ENCODE measurements at regions not wholly inside any gene's neighbourhood (a gene's known extent, or its start where the extent isn't known, plus 50 kb on each side); places are given as distances from the start of the nearest gene placed in this dataset.
A peak's percentile ranks its signal among the peaks of the same experiment; 100 is the strongest.

DNA sequence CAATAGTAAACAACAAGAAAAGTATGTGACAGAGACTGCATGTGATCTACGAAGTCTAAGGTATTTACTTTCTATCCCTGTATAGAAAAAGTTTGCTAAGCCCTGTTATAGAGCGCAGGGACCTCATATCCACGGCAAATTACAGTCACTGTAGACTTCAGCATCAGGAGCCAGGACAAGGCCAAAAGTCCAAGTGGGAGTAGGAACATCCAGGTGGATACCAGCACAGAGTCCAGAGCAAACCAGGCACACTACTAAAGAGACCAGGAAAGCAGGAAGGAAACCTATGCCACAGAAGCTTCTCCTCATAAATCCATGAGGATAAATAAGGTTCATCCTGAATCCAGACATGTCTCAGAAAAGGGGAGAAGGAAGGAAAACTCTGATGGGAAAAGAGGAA is 342.2 kb upstream of the HTR2A start:
- FAIRE-seq (no peak), DNase-seq (ENCODE audit: insufficient read length, low spot score) (no peak)
- TF ChIP-seq POLR2A (IDR thresholded peaks at IDR 0.05; ENCODE audit: low read depth, low read length) (no peak), SPI1 (IDR thresholded peaks at IDR 0.05; ENCODE audit: low read depth, low read length) (no peak), PAX5 (IDR thresholded peaks at IDR 0.05; ENCODE audit: insufficient read depth, low read length, severe bottlenecking) (no peak), POU2F2 (IDR thresholded peaks at IDR 0.05; ENCODE audit: low read depth, low read length) (no peak), POLR2AphosphoS5 (IDR thresholded peaks at IDR 0.05; ENCODE audit: low read depth, low read length) (no peak), TAF1 (IDR thresholded peaks at IDR 0.05; ENCODE audit: low read depth, low read length) (no peak)

DNA sequence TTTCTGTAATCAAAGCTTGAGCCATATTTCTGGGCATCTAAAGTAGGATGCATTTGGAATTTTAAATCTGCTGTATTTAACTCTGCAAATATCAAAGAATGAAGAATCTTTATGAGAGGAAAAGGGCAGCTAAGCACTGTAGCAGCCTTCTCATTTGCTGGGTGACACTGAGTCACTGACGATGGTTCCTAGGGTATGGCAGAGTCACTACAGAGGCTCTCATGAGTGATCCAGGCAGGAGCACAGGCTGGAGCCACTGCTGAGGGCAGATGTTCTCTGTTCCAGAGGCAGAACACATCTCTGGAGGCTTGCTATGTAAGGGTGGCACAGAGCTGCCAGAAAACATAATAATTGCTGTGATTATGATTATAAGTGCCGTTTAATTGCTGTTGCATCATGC is 340.7 kb upstream of the HTR2A start:
- FAIRE-seq (no peak), DNase-seq (ENCODE audit: insufficient read length, low spot score) (no peak)
- TF ChIP-seq POLR2A (IDR thresholded peaks at IDR 0.05; ENCODE audit: low read depth, low read length) (no peak), SPI1 (IDR thresholded peaks at IDR 0.05; ENCODE audit: low read depth, low read length) (no peak), PAX5 (IDR thresholded peaks at IDR 0.05; ENCODE audit: insufficient read depth, low read length, severe bottlenecking) (no peak), TAF1 (IDR thresholded peaks at IDR 0.05; ENCODE audit: low read depth, low read length) (no peak), POLR2AphosphoS5 (IDR thresholded peaks at IDR 0.05; ENCODE audit: low read depth, low read length) (no peak), POU2F2 (IDR thresholded peaks at IDR 0.05; ENCODE audit: low read depth, low read length) (no peak)

DNA sequence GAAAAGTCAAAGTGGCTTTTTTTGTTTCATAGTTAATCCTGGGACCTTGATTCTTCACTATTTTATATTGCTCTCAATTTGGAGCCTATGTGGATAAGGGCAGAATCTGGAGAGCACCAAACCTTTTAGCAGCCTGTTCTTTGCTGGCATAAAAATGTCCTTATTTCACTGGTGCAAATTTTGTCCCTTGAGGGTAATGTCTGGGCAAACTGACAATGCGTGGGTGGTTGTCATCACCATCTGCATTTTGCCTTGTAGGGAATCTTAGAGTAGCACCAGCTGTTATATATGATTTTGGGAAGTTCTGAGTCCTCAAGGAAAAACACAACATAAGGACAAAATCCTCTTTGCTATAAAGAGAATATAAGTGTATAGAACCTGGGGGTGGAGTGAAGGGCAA is 336.9 kb upstream of the HTR2A start:
- no peak for FAIRE-seq
- DNase-seq (ENCODE audit: insufficient read length, low spot score): no peak
- no peak for TF ChIP-seq POLR2A (IDR thresholded peaks at IDR 0.05; ENCODE audit: low read depth, low read length)
- no peak for TF ChIP-seq POU2F2 (IDR thresholded peaks at IDR 0.05; ENCODE audit: low read depth, low read length)
- TF ChIP-seq SPI1 (IDR thresholded peaks at IDR 0.05; ENCODE audit: low read depth, low read length): no peak
- no peak for TF ChIP-seq POLR2AphosphoS5 (IDR thresholded peaks at IDR 0.05; ENCODE audit: low read depth, low read length)
- TF ChIP-seq PAX5 (IDR thresholded peaks at IDR 0.05; ENCODE audit: insufficient read depth, low read length, severe bottlenecking): no peak
- TF ChIP-seq TAF1 (IDR thresholded peaks at IDR 0.05; ENCODE audit: low read depth, low read length): no peak

DNA sequence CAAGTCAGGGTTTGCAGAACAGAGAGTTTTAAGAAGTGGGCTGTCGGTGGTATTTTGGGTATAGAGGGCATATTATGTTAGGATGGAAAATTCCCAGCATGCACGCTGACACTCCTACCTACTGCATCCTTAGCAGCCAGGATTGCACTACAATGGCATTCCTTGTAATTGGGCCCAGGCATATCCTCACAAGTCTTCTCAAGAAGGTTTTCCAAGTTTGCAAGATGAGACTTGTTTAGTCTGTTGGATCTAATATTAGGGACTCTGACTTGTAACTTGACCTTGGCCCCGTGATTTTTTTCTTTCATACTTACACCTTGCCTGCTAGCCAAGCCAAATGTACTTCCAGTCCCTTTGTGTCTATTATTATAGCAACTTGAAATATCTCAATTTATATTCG is 335.7 kb upstream of the HTR2A start:
- no peak for TF ChIP-seq SPI1 (IDR thresholded peaks at IDR 0.05; ENCODE audit: low read depth, low read length)
- TF ChIP-seq POLR2AphosphoS5 (IDR thresholded peaks at IDR 0.05; ENCODE audit: low read depth, low read length): no peak
- no peak for DNase-seq (ENCODE audit: insufficient read length, low spot score)
- no peak for FAIRE-seq

DNA sequence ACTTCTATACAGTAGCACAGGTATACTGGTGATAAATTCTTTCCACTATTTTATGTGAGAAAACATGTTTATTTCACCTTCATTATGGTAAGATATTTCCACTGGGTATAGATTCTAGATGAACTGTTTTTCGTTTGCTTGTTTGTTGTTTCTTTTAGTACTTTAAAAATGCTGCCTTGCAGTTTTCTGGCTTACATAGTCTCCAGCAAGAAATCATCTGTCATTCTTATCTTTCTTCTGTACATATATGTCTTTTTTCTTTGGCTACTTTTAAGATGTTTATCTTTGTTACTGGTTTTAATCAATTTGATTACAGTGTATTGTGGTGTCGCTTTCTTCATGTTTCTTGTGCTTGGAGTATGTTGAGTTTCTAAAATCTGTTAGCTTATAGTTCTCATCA is 333.3 kb upstream of the HTR2A start:
- no peak for DNase-seq (ENCODE audit: insufficient read length, low spot score)
- no peak for TF ChIP-seq POLR2A (IDR thresholded peaks at IDR 0.05; ENCODE audit: low read depth, low read length)
- TF ChIP-seq POLR2AphosphoS5 (IDR thresholded peaks at IDR 0.05; ENCODE audit: low read depth, low read length): no peak
- no peak for TF ChIP-seq PAX5 (IDR thresholded peaks at IDR 0.05; ENCODE audit: insufficient read depth, low read length, severe bottlenecking)
- no peak for TF ChIP-seq TAF1 (IDR thresholded peaks at IDR 0.05; ENCODE audit: low read depth, low read length)
- TF ChIP-seq SPI1 (IDR thresholded peaks at IDR 0.05; ENCODE audit: low read depth, low read length): no peak
- TF ChIP-seq POU2F2 (IDR thresholded peaks at IDR 0.05; ENCODE audit: low read depth, low read length): no peak
- FAIRE-seq: no peak

DNA sequence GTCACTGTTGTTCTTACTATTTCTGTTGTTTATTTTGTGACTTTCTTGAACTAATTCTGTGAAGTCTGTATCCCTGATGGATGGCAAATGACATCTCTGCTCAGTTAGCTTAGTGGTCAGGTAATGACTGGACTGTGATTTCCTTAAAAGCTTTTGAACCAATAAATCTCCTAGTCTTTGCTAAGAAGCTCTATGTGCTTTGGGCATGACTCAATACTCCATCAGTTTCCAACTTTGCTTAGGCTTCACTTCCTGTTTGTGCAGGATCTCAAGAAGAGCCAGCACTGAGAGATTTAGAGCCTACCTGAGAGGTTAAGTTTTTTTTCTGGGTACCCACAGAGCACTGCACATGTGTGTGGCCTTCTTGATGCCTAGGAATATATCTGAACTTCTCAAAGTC is 329.7 kb upstream of the HTR2A start:
- no peak for FAIRE-seq

DNA sequence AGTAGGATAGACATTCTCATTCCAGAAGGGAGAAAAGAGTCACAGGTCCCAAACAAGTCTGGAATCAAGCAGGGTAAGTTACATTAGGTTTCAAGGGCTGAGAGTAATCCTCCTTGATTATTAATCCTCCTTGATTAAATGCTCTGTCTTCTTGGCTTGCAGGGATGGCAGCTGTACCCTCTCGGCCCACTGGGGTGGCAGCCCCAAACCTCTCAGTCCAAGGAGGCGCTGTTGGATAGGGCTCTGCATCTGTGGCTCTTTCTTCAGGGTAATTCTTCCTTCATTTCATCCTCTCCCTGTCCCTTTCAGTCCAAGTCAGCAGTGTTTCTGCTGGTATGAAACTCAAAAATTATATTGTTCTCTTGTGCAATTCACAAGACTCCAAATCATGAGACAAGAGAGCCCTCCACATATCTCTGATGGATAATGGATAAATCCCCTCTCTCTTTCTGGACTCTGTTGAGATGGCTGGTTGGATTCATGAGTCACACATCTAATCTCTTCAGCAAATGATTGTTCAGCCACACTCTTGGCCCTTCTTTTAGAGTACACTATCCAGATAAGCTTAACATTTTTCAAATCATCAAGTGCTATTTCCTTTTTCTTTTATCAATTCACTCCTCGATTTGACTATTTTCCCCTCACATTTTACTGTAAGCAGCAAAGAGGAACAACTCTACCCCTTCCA is 323.7 kb upstream of the HTR2A start:
- FAIRE-seq (no peak), DNase-seq (ENCODE audit: insufficient read length, low spot score) (no peak)
- TF ChIP-seq POLR2AphosphoS5 (IDR thresholded peaks at IDR 0.05; ENCODE audit: low read depth, low read length) (no peak), TAF1 (IDR thresholded peaks at IDR 0.05; ENCODE audit: low read depth, low read length) (no peak), PAX5 (IDR thresholded peaks at IDR 0.05; ENCODE audit: insufficient read depth, low read length, severe bottlenecking) (no peak)

More for the DNA sequence above, 329.7 kb upstream of the HTR2A start:
- no peak for DNase-seq (ENCODE audit: insufficient read length, low spot score)
- TF ChIP-seq POLR2AphosphoS5 (IDR thresholded peaks at IDR 0.05; ENCODE audit: low read depth, low read length) (no peak), SPI1 (IDR thresholded peaks at IDR 0.05; ENCODE audit: low read depth, low read length) (0 out of 2 replicates have a peak, but pooled peaks have one; percentile 7)

DNA sequence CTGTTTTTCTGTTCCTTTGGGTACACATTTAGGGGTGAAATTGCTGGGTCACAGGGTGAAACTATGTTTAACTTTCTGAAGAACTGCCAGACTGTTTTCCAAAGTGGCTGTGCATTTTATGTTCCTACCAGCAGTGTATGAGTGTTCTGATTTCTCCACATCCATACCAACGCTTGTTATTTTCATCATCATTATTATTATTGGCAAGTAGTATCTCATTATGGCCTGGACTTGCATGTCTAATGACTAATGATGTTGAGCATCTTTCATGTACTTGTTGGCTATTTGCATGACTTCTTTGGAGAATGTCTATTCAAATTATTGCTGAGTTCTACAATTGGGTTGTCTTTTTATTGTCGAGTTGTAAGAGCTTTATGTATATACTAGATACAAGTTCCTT is 321.8 kb upstream of the HTR2A start:
- FAIRE-seq (no peak), DNase-seq (ENCODE audit: insufficient read length, low spot score) (no peak)

DNA sequence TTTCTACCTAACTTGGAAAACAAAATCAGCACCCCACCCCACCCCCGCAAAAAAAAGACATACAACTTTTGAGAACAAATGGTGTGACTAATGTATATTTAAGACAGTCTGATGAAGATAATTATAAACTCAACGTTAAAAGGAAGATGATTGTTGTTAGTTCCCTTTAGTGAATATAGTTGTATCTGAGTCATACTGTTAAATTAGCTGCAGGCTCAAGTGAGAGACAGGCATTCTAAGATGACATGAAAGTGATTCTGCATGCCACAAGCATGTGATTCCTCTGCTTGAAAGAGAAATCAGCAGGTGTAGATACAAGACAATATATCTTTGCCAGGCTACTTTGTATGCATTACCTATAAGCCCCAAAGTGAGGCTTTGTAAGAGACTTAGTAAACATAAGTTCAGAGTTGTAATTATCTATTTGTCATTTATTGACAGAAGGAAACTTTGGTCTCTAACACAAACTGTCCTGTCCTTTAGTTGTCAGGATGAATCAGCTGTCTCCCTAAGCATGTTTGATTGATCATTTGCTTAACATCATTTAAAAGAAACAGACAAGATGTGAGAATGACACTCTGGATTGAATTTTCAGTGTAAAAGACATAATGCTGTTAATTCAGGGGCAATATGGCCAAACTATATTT is 319.4 kb upstream of the HTR2A start:
- TF ChIP-seq PAX5 (IDR thresholded peaks at IDR 0.05; ENCODE audit: insufficient read depth, low read length, severe bottlenecking) (no peak), TAF1 (IDR thresholded peaks at IDR 0.05; ENCODE audit: low read depth, low read length) (no peak), POLR2A (IDR thresholded peaks at IDR 0.05; ENCODE audit: low read depth, low read length) (no peak), SPI1 (IDR thresholded peaks at IDR 0.05; ENCODE audit: low read depth, low read length) (no peak), POU2F2 (IDR thresholded peaks at IDR 0.05; ENCODE audit: low read depth, low read length) (no peak), POLR2AphosphoS5 (IDR thresholded peaks at IDR 0.05; ENCODE audit: low read depth, low read length) (no peak)
- FAIRE-seq: no peak
- DNase-seq (ENCODE audit: insufficient read length, low spot score): no peak

More for the DNA sequence above, 321.8 kb upstream of the HTR2A start:
- no peak for TF ChIP-seq PAX5 (IDR thresholded peaks at IDR 0.05; ENCODE audit: insufficient read depth, low read length, severe bottlenecking)
- TF ChIP-seq POLR2AphosphoS5 (IDR thresholded peaks at IDR 0.05; ENCODE audit: low read depth, low read length): no peak
- TF ChIP-seq TAF1 (IDR thresholded peaks at IDR 0.05; ENCODE audit: low read depth, low read length): no peak
- TF ChIP-seq POLR2A (IDR thresholded peaks at IDR 0.05; ENCODE audit: low read depth, low read length): no peak
- TF ChIP-seq SPI1 (IDR thresholded peaks at IDR 0.05; ENCODE audit: low read depth, low read length): no peak
- TF ChIP-seq POU2F2 (IDR thresholded peaks at IDR 0.05; ENCODE audit: low read depth, low read length): no peak

DNA sequence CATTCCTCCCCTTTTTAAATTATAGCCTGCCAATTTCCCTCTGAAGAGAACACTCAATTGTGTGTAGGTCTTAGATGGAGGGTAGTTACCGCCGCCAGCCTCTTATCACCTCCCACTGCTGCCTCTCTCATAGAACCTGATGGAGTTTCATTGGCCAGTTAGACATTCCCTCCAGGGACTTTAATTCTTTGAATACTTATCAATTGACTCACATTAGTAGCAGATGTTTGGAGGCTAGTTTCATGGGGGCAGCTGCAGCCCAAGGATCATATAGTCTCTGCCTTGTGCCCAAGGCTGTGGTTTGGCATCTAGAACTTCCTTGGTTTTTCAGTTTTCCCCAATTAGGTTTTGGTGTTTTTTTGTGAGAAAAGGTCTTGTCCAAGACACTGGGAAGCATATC is 318.9 kb upstream of the HTR2A start:
- no peak for DNase-seq (ENCODE audit: insufficient read length, low spot score)
- FAIRE-seq: no peak

More for the DNA sequence above, 318.9 kb upstream of the HTR2A start:
- TF ChIP-seq SPI1 (IDR thresholded peaks at IDR 0.05; ENCODE audit: low read depth, low read length): no peak
- no peak for TF ChIP-seq POU2F2 (IDR thresholded peaks at IDR 0.05; ENCODE audit: low read depth, low read length)
- no peak for TF ChIP-seq POLR2AphosphoS5 (IDR thresholded peaks at IDR 0.05; ENCODE audit: low read depth, low read length)
- no peak for TF ChIP-seq POLR2A (IDR thresholded peaks at IDR 0.05; ENCODE audit: low read depth, low read length)
- no peak for TF ChIP-seq TAF1 (IDR thresholded peaks at IDR 0.05; ENCODE audit: low read depth, low read length)
- no peak for TF ChIP-seq PAX5 (IDR thresholded peaks at IDR 0.05; ENCODE audit: insufficient read depth, low read length, severe bottlenecking)
